ENCODE measurements at regions not wholly inside any gene's neighbourhood (a gene's known extent, or its start where the extent isn't known, plus 50 kb on each side); places are given as distances from the start of the nearest gene placed in this dataset.
"Not testable (repeated sequence)": the region's sequence is repeated elsewhere in the genome, so short reads cannot be mapped to it uniquely, and the experiment has no call there.

DNA sequence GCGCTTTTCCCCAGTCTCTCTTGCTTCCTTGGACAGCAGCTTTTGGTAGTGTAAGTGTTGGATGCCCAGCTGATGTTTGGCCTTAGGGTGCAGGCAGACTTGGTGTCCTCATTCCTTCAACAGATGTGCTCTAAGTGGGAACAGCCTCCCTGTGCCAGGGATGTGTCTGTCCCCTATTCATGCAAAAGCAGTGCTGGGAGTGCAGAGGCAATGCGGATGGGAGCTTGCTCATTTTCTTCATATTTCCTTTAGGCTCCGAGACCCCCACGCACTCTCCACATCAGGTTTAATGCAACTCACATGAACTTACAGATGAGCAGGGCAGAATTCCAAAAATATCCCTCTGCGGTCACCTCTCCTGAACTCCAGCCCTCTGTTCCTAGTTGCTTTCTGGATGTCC, 96.1 kb downstream of the IER5 start:
- H3K27ac ChIP-seq (ENCODE audit: low read length) = no peak overlapping the region
- WGBS (ENCODE audit: insufficient coverage, low lambda C conversion rate) = no CpG with 5 or more reads among the region's 5 CpGs
- no peaks in the 10 kb centered on the region for H3K36me3 ChIP-seq (ENCODE audit: control insufficient read depth, insufficient read depth, low read length)
- H3K27me3 ChIP-seq (ENCODE audit: control insufficient read depth, insufficient read depth, low read length) = no peaks in the 10 kb centered on the region
- DNase-seq = no peak
- peaks cover 17% of the 10 kb centered on the region for H3K4me1 ChIP-seq (ENCODE audit: control insufficient read depth, insufficient read depth, low read length)
- H3K4me3 ChIP-seq (ENCODE audit: low read length) = no peak overlapping the region
- no peaks in the 10 kb centered on the region for H3K9me3 ChIP-seq (ENCODE audit: control insufficient read depth, low read depth, low read length)

DNA sequence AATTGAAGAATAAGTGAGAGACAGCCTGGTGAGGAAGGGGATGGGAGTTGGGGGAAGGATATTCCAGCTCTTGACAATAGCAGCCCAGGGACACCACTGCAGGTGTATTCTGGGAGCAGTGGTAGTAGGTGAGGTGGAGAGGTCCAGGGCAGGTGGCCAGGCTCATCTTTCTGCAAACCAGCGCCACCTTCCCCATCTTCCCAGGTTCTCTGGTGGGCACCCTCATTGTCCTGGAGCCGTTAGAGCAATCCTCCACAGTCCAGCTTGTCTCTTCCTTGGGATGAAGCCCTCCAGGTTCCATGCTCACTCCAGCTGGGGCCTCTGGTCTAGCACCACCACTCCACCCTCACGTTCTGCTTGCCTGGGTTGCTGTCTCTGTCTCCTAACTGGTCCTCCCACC, 97.0 kb downstream of the IER5 start:
- Histone ChIP-seq H3K9me3 (ENCODE audit: control insufficient read depth, low read depth, low read length) (no peaks in the 10 kb centered on the region), H3K27ac (ENCODE audit: low read length) (no peak overlapping the region), H3K4me1 (ENCODE audit: control insufficient read depth, insufficient read depth, low read length) (peaks cover 10% of the 10 kb centered on the region), H3K4me3 (ENCODE audit: low read length) (no peak overlapping the region), H3K27me3 (ENCODE audit: control insufficient read depth, insufficient read depth, low read length) (no peaks in the 10 kb centered on the region), H3K36me3 (ENCODE audit: control insufficient read depth, insufficient read depth, low read length) (no peaks in the 10 kb centered on the region)
- WGBS (ENCODE audit: insufficient coverage, low lambda C conversion rate) = 60% methylated on average over 1 of the region's 3 CpGs
- DNase-seq = no peak

DNA sequence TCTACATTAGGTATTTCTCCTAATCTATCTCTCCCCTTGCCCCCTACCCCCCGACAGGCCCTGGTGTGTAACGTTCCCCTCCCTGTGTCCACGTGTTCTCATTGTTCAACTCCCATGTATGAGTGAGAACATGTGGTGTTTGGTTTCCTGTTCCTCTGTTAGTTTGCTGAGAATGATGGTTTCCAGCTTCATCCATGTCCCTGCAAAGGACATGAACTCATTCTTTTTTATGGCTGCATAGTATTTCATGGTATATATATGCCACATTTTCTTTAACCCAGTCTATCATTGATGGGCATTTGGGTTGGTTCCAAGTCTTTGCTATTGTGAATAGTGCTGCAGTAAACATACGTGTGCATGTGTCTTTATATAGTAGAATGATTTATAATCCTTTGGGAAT, 97.6 kb downstream of the IER5 start:
- not testable (repeated sequence) for DNase-seq; H3K27me3 ChIP-seq (ENCODE audit: control insufficient read depth, insufficient read depth, low read length); H3K4me3 ChIP-seq (ENCODE audit: low read length); H3K4me1 ChIP-seq (ENCODE audit: control insufficient read depth, insufficient read depth, low read length); H3K27ac ChIP-seq (ENCODE audit: low read length); H3K9me3 ChIP-seq (ENCODE audit: control insufficient read depth, low read depth, low read length); H3K36me3 ChIP-seq (ENCODE audit: control insufficient read depth, insufficient read depth, low read length)
- WGBS (ENCODE audit: insufficient coverage, low lambda C conversion rate) = no CpG with 5 or more reads among the region's 4 CpGs

DNA sequence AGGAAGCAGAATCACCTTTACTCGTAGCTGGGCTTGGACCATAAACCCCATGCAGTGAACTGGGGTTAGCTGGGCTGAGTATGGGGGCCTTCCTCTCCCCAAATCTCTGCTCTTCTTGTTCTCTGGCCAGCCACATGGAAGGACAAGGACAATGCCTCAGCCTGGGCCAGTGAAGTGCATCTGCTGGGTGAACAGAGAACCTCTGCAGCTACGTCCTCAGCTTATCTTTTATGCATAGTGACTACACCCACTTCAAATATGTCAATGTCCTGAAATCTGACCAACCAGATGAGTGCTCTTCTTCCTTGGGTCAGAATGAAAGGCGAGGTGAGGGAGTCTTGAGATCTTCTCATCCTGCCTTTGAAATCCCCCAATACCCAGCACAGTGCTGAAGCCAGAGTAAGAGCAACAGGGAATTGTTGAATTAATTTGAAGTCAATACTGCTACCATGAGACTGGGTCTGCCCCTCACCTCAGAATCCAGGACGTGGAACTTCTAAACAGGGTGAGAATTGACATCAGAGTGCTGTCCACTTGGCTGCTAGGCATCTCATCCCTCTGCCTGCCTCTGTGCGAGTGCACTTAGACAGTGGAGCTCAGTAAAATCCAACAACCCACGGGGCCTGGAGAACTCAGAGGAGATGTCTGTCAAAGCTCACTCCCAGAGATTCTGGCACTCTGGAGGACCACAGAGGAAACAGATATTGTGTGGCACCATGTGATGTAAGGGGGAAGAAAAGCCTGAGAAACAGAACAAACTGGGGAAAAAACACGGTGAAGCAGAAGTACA, 99.0 kb downstream of the IER5 start:
- Histone ChIP-seq H3K36me3 (ENCODE audit: control insufficient read depth, insufficient read depth, low read length) (no peaks in the 10 kb centered on the region), H3K27ac (ENCODE audit: low read length) (no peak overlapping the region), H3K4me3 (ENCODE audit: low read length) (no peak overlapping the region), H3K27me3 (ENCODE audit: control insufficient read depth, insufficient read depth, low read length) (no peaks in the 10 kb centered on the region), H3K4me1 (ENCODE audit: control insufficient read depth, insufficient read depth, low read length) (peaks cover 4% of the 10 kb centered on the region), H3K9me3 (ENCODE audit: control insufficient read depth, low read depth, low read length) (no peaks in the 10 kb centered on the region)
- WGBS (ENCODE audit: insufficient coverage, low lambda C conversion rate) = 80% methylated on average over 1 of the region's 7 CpGs
- DNase-seq = no peak

DNA sequence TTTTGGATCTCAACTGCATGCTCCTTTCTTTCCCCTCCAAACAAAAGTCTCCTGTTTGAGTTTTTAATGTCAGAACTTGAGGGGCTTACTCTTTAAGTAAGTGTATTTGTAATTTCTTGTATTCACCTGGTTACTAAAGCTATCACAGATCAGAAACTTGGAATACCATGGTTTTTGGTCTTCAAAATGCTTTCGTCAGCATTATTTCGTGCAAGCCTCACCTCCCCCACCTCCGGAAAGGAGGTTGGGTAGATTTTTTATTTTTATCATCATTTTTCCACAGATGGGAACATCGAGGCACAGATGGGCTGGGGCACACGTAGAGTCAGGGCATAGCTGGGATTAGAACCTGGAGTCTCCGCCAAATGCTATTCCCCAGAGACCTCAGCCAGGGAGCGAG, 100.7 kb downstream of the IER5 start:
- H3K4me3 ChIP-seq (ENCODE audit: low read length) = no peak overlapping the region
- no peak for DNase-seq
- no CpG with 5 or more reads among the region's 7 CpGs for WGBS (ENCODE audit: insufficient coverage, low lambda C conversion rate)
- H3K27ac ChIP-seq (ENCODE audit: low read length) = no peak overlapping the region
- H3K4me1 ChIP-seq (ENCODE audit: control insufficient read depth, insufficient read depth, low read length) = peaks cover 4% of the 10 kb centered on the region
- no peaks in the 10 kb centered on the region for H3K27me3 ChIP-seq (ENCODE audit: control insufficient read depth, insufficient read depth, low read length)
- no peaks in the 10 kb centered on the region for H3K9me3 ChIP-seq (ENCODE audit: control insufficient read depth, low read depth, low read length)
- H3K36me3 ChIP-seq (ENCODE audit: control insufficient read depth, insufficient read depth, low read length) = no peaks in the 10 kb centered on the region

DNA sequence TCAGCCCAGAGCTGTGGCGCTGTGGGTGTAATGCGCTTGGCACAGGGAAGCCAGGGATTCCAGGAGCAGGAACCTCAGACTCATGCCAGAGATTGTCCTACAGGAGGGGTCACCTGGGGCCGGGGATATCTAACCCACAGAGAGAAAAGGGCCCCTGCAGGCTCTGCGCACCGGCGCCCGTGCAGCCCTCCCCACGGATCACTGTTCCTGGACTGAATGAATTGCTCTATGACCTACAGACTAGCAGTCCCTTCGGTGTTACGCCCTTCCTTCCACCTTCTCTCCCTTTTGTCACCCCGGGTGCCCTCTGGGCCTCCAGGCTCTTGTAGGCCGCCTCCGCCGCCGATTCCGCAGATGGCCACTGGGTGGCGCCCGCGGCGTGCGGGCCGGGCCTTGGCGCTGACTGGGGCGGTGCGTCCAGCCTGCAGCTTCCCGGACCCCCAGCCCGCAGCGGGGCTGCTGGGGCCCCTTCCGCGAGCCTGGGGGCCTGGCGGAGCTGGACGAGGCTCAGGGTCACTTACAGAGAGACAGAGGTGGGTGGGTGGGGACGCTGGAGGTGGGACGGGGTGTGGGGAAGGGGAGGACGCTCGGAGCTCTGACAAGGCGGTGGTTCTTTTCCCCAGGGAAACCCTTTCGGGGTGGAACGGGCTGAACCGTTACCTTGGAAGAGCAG, 101.3 kb downstream of the IER5 start:
- peaks cover 4% of the 10 kb centered on the region for H3K4me1 ChIP-seq (ENCODE audit: control insufficient read depth, insufficient read depth, low read length)
- peak; percentile 85 to 89 for DNase-seq
- no peaks in the 10 kb centered on the region for H3K36me3 ChIP-seq (ENCODE audit: control insufficient read depth, insufficient read depth, low read length)
- H3K9me3 ChIP-seq (ENCODE audit: control insufficient read depth, low read depth, low read length) = peaks cover 4% of the 10 kb centered on the region
- H3K27me3 ChIP-seq (ENCODE audit: control insufficient read depth, insufficient read depth, low read length) = no peaks in the 10 kb centered on the region
- H3K4me3 ChIP-seq (ENCODE audit: low read length) = peak overlapping the region; percentile 25
- no CpG with 5 or more reads among the region's 40 CpGs for WGBS (ENCODE audit: insufficient coverage, low lambda C conversion rate)
- H3K27ac ChIP-seq (ENCODE audit: low read length) = no peak overlapping the region

DNA sequence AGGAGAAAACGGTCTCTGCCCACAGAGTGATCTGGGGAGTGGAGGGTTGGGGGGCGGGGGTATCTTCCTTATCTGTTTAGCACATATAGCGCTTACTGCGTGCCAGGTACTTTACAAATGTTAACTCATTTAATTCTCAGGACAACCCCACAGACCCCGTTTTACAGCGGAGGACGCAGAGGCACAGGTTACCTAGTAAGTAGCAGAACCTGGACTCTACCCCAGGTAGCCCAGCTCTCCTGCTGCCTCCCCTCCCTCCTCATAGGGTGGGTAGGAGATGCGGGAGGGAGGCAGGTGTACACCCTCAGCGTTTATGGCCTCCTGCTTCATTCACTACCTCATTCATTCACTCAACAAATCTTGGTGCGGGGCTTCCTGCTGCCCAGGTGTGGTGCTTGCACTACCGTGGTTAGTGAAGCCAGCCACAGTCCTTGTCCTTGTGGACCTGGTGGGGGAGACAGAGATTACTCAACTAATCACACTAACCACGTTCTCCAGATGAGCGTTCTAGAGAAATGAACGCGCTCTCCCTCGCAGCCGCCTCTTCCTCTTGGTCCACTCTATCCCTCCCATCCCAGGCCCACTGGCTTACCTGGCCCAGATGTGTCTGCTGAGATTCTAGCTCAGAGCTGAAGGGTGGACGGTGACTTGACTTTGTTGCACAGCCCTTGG, 102.0 kb downstream of the IER5 start:
- WGBS (ENCODE audit: insufficient coverage, low lambda C conversion rate) = 80% methylated on average over 3 of the region's 18 CpGs
- Histone ChIP-seq H3K36me3 (ENCODE audit: control insufficient read depth, insufficient read depth, low read length) (no peaks in the 10 kb centered on the region), H3K27me3 (ENCODE audit: control insufficient read depth, insufficient read depth, low read length) (no peaks in the 10 kb centered on the region), H3K4me1 (ENCODE audit: control insufficient read depth, insufficient read depth, low read length) (peaks cover 4% of the 10 kb centered on the region), H3K9me3 (ENCODE audit: control insufficient read depth, low read depth, low read length) (peaks cover 4% of the 10 kb centered on the region), H3K4me3 (ENCODE audit: low read length) (peak overlapping the region; percentile 25), H3K27ac (ENCODE audit: low read length) (no peak overlapping the region)
- DNase-seq = no peak

DNA sequence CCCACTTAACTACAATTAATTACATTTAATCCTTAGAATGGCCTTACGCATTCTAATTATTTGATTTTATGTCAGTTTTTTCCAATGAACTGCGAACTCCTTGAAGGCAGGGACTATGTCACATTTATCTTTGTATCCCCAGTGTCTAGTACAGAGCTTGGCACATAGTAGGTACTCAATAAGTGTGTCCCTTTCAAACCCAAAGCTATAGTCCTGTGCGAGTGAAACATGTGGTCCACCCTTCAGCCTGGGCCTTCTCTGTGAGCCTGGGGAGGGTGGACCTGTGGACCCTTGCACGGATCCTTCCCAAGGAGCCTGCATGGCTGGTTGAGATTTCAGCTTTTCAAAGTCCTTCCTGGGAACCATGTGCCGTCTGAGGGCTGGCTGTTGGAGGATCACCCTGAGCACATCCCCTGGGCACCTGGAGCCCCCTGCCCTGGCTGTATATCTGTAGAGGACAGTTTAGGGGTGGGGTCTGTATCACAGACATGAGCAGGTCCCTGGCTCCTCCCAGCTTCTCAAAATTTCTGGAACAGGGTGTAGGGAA, 103.1 kb downstream of the IER5 start:
- Histone ChIP-seq H3K4me1 (ENCODE audit: control insufficient read depth, insufficient read depth, low read length) (peaks cover 4% of the 10 kb centered on the region), H3K9me3 (ENCODE audit: control insufficient read depth, low read depth, low read length) (peaks cover 4% of the 10 kb centered on the region), H3K27me3 (ENCODE audit: control insufficient read depth, insufficient read depth, low read length) (no peaks in the 10 kb centered on the region), H3K36me3 (ENCODE audit: control insufficient read depth, insufficient read depth, low read length) (no peaks in the 10 kb centered on the region), H3K27ac (ENCODE audit: low read length) (no peak overlapping the region), H3K4me3 (ENCODE audit: low read length) (no peak overlapping the region)
- WGBS (ENCODE audit: insufficient coverage, low lambda C conversion rate) = no CpG with 5 or more reads among the region's 5 CpGs
- DNase-seq = no peak

DNA sequence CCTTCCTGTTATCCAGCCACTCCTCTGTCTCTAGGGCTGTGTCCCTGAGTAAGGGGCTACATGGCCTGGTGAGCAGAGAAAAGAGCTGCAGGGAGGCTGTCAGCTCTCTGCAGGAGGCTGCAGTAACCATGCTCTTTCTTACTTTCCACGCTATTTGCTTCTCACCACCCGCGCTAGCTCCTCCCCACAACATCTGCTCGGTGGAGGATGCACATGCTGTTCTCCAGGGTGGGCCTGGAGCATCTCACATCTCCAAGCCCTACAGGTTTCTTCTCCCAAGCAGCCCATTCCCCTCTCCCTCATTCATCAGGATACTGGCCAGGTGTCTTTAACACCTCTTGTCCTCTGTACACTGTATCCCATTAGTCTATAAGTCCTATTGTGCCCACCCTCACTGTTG, 103.8 kb downstream of the IER5 start:
- Histone ChIP-seq H3K4me3 (ENCODE audit: low read length) (no peak overlapping the region), H3K36me3 (ENCODE audit: control insufficient read depth, insufficient read depth, low read length) (no peaks in the 10 kb centered on the region), H3K4me1 (ENCODE audit: control insufficient read depth, insufficient read depth, low read length) (peaks cover 4% of the 10 kb centered on the region), H3K9me3 (ENCODE audit: control insufficient read depth, low read depth, low read length) (peaks cover 4% of the 10 kb centered on the region), H3K27me3 (ENCODE audit: control insufficient read depth, insufficient read depth, low read length) (no peaks in the 10 kb centered on the region), H3K27ac (ENCODE audit: low read length) (no peak overlapping the region)
- DNase-seq = no peak
- no CpG with 5 or more reads among the region's 4 CpGs for WGBS (ENCODE audit: insufficient coverage, low lambda C conversion rate)

DNA sequence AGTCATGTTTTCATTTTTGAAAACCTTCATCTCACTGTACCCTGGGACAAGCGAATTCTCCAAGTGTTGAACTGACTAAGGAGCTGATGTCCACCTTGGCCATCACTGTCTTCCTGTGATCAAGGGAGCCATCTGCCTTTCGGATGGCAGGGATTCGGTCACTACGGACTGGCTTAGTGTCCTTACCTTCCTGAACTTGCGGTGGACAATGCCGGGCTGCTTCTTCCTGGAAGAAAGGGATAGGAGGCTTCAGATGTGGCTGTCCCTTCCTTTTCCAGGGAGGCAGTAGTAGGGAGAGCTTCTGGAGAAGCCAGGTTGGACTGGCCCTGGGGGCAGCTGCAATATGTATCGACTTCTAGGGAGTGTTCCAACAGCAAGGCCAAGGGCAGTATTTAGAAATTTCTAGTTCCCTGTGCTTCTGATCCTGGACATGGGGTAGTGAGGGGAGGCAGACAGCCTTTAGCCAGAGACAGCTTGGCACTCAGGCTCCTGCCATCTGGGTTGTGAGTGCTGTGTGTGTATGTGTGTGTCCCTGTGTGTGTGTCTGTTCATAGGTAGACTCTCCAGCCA, 114.6 kb downstream of the IER5 start:
- DNase-seq = no peak
- no peaks in the 10 kb centered on the region for H3K36me3 ChIP-seq (ENCODE audit: control insufficient read depth, insufficient read depth, low read length)
- H3K27me3 ChIP-seq (ENCODE audit: control insufficient read depth, insufficient read depth, low read length) = no peaks in the 10 kb centered on the region
- no peak overlapping the region for H3K4me3 ChIP-seq (ENCODE audit: low read length)
- H3K9me3 ChIP-seq (ENCODE audit: control insufficient read depth, low read depth, low read length) = no peaks in the 10 kb centered on the region
- WGBS (ENCODE audit: insufficient coverage, low lambda C conversion rate) = no CpG with 5 or more reads among the region's 7 CpGs
- H3K4me1 ChIP-seq (ENCODE audit: control insufficient read depth, insufficient read depth, low read length) = no peaks in the 10 kb centered on the region
- no peak overlapping the region for H3K27ac ChIP-seq (ENCODE audit: low read length)
